ENCODE measurements at regions not wholly inside any gene's neighbourhood (a gene's known extent, or its start where the extent isn't known, plus 50 kb on each side); places are given as distances from the start of the nearest gene placed in this dataset.

DNA sequence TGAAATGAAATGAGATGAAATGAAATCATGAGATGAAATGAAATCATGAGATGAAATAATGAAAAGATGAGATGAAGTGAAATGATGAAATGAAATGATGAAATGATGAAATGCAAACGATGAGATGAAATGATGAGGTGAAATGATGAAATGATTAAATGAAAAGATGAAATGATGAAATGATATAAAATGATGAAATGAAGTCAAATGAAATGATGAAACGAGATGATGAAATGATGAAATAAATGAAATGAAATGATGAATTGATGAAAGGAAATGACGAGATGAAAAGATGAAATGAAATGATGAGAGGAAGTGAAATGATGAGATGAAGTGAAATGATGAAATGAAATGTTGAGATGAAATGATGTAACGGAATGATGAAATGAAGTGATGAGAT lies 595.6 kb downstream of the TP53TG3F start:
- TF ChIP-seq POLR2AphosphoS5 (IDR thresholded peaks at IDR 0.05; ENCODE audit: borderline replicate concordance, low read depth, low read length) (no peak), EZH2 (IDR thresholded peaks at IDR 0.05) (no peak), FOXP2 (optimal IDR thresholded peaks at IDR 0.05; ENCODE audit: control extremely low read depth, extremely low read length, insufficient read depth) (no peak)
